ENCODE measurements at regions not wholly inside any gene's neighbourhood (a gene's known extent, or its start where the extent isn't known, plus 50 kb on each side); places are given as distances from the start of the nearest gene placed in this dataset.

DNA sequence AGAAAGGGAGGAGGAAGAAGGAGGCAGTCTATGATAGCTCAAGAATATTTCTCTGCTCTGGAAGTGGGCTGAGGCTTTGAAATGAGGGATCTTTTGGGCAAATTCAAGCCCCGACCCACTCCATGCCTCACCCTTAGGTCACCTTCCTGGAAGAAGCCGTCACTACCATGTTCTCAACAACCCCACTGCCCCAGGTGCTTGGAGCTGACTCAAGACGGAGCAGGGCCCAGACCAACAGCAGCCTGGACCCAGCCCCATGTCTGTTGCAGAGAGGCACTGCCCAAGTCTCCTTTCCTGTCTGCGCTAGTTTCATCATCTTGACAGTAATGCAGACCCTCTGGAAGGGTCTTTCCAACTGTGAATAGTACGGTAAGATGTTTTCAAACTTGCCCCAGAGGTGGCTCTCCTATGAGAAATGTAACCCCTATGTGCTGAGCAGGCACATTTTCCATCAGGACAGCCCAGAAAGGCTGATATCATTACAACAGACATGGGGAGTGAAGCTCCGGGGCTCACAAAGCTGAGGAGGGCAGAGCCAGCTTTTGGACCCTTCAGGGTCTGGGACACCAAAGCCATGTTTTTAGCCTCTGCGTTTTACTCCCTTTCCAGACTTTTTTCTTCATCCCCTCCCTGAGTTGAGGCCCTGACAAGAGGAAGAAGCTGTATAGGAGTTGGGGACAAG lies 128.2 kb upstream of the LARP1 start (continued):
- TF ChIP-seq, protein P1, sequence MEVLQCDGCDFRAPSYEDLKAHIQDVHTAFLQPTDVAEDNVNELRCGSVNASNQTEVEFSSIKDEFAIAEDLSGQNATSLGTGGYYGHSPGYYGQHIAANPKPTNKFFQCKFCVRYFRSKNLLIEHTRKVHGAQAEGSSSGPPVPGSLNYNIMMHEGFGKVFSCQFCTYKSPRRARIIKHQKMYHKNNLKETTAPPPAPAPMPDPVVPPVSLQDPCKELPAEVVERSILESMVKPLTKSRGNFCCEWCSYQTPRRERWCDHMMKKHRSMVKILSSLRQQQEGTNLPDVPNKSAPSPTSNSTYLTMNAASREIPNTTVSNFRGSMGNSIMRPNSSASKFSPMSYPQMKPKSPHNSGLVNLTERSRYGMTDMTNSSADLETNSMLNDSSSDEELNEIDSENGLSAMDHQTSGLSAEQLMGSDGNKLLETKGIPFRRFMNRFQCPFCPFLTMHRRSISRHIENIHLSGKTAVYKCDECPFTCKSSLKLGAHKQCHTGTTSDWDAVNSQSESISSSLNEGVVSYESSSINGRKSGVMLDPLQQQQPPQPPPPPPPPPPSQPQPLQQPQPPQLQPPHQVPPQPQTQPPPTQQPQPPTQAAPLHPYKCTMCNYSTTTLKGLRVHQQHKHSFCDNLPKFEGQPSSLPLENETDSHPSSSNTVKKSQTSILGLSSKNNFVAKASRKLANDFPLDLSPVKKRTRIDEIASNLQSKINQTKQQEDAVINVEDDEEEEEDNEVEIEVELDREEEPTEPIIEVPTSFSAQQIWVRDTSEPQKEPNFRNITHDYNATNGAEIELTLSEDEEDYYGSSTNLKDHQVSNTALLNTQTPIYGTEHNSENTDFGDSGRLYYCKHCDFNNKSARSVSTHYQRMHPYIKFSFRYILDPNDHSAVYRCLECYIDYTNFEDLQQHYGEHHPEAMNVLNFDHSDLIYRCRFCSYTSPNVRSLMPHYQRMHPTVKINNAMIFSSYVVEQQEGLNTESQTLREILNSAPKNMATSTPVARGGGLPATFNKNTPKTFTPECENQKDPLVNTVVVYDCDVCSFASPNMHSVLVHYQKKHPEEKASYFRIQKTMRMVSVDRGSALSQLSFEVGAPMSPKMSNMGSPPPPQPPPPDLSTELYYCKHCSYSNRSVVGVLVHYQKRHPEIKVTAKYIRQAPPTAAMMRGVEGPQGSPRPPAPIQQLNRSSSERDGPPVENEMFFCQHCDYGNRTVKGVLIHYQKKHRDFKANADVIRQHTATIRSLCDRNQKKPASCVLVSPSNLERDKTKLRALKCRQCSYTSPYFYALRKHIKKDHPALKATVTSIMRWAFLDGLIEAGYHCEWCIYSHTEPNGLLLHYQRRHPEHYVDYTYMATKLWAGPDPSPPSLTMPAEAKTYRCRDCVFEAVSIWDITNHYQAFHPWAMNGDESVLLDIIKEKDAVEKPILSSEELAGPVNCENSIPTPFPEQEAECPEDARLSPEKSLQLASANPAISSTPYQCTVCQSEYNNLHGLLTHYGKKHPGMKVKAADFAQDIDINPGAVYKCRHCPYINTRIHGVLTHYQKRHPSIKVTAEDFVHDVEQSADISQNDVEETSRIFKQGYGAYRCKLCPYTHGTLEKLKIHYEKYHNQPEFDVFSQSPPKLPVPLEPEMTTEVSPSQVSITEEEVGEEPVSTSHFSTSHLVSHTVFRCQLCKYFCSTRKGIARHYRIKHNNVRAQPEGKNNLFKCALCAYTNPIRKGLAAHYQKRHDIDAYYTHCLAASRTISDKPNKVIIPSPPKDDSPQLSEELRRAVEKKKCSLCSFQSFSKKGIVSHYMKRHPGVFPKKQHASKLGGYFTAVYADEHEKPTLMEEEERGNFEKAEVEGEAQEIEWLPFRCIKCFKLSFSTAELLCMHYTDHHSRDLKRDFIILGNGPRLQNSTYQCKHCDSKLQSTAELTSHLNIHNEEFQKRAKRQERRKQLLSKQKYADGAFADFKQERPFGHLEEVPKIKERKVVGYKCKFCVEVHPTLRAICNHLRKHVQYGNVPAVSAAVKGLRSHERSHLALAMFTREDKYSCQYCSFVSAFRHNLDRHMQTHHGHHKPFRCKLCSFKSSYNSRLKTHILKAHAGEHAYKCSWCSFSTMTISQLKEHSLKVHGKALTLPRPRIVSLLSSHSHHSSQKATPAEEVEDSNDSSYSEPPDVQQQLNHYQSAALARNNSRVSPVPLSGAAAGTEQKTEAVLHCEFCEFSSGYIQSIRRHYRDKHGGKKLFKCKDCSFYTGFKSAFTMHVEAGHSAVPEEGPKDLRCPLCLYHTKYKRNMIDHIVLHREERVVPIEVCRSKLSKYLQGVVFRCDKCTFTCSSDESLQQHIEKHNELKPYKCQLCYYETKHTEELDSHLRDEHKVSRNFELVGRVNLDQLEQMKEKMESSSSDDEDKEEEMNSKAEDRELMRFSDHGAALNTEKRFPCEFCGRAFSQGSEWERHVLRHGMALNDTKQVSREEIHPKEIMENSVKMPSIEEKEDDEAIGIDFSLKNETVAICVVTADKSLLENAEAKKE (CRISPR knock-in tag; IDR thresholded peaks at IDR 0.05), result no peak
- no peak for TF ChIP-seq STAT1 (IDR thresholded peaks at IDR 0.05; ENCODE audit: unreplicated experiment)
- TF ChIP-seq, protein P2, sequence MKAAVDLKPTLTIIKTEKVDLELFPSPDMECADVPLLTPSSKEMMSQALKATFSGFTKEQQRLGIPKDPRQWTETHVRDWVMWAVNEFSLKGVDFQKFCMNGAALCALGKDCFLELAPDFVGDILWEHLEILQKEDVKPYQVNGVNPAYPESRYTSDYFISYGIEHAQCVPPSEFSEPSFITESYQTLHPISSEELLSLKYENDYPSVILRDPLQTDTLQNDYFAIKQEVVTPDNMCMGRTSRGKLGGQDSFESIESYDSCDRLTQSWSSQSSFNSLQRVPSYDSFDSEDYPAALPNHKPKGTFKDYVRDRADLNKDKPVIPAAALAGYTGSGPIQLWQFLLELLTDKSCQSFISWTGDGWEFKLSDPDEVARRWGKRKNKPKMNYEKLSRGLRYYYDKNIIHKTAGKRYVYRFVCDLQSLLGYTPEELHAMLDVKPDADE (IDR thresholded peaks at IDR 0.05), result no peak
- TF ChIP-seq CREB1 (CRISPR knock-in tag; IDR thresholded peaks at IDR 0.05; ENCODE audit: low read depth), result no peak
- no peak for TF ChIP-seq NANOG (IDR thresholded peaks at IDR 0.05; ENCODE audit: borderline replicate concordance)
- no peak for TF ChIP-seq JUNB (IDR thresholded peaks at IDR 0.05; ENCODE audit: unreplicated experiment)

DNA sequence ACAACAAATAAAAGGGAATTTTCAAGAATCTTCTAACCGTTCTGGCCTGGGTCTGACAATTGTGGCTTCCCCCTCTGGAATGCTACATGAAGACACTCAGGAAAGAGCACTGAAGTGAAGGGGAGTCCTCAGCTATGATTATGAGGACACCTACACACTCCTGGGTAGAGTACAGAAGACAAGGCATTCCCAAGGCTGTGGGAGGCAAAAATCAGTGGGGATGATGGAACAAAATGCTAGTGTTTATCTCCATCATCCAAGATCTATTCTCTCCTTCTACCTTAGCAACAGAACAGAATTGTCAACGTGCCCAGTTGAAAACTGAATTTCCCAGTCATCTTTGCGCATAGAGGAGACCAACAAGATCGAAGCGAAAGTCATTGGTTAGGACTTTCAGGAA lies 130.1 kb upstream of the LARP1 start:
- Histone ChIP-seq H3K4me3 (no peak overlapping the region), H3K4me1 (ENCODE audit: insufficient read depth) (no peaks in the 10 kb centered on the region), H3F3A (replicated peaks; ENCODE audit: low read depth) (no peaks in the 10 kb centered on the region), H2AFZ (no peak overlapping the region), H3K27me3 (ENCODE audit: insufficient read depth) (no peaks in the 10 kb centered on the region), H3K27ac (ENCODE audit: low read depth) (no peak overlapping the region), H4K20me1 (replicated peaks; ENCODE audit: insufficient read depth) (no peaks in the 10 kb centered on the region), H3K36me3 (ENCODE audit: insufficient read depth) (no peaks in the 10 kb centered on the region), H3K4me2 (no peak overlapping the region), H3K9me2 (ENCODE audit: insufficient read depth) (no peaks in the 10 kb centered on the region), H3K79me2 (replicated peaks; ENCODE audit: insufficient read depth) (no peaks in the 10 kb centered on the region)
- Mint-ChIP-seq H3K4me1 (no peaks in the 10 kb centered on the region), H3K4me3 (no peak overlapping the region), H3K27me3 (ENCODE audit: insufficient read depth, low read depth, poor library complexity) (peaks cover 8% of the 10 kb centered on the region), H3K27ac (no peak overlapping the region), H3K9me3 (no peaks in the 10 kb centered on the region), H3K36me3 (ENCODE audit: low read depth) (no peaks in the 10 kb centered on the region)
- no peak for DNase-seq (ENCODE audit: low spot score)
- no peak for ATAC-seq
- TF ChIP-seq POLR2AphosphoS5 (IDR thresholded peaks at IDR 0.05; ENCODE audit: low read depth) (no peak), ZNF331 (CRISPR knock-in tag; IDR thresholded peaks at IDR 0.05; ENCODE audit: low read depth) (no peak)
- TF ChIP-seq, protein P3, sequence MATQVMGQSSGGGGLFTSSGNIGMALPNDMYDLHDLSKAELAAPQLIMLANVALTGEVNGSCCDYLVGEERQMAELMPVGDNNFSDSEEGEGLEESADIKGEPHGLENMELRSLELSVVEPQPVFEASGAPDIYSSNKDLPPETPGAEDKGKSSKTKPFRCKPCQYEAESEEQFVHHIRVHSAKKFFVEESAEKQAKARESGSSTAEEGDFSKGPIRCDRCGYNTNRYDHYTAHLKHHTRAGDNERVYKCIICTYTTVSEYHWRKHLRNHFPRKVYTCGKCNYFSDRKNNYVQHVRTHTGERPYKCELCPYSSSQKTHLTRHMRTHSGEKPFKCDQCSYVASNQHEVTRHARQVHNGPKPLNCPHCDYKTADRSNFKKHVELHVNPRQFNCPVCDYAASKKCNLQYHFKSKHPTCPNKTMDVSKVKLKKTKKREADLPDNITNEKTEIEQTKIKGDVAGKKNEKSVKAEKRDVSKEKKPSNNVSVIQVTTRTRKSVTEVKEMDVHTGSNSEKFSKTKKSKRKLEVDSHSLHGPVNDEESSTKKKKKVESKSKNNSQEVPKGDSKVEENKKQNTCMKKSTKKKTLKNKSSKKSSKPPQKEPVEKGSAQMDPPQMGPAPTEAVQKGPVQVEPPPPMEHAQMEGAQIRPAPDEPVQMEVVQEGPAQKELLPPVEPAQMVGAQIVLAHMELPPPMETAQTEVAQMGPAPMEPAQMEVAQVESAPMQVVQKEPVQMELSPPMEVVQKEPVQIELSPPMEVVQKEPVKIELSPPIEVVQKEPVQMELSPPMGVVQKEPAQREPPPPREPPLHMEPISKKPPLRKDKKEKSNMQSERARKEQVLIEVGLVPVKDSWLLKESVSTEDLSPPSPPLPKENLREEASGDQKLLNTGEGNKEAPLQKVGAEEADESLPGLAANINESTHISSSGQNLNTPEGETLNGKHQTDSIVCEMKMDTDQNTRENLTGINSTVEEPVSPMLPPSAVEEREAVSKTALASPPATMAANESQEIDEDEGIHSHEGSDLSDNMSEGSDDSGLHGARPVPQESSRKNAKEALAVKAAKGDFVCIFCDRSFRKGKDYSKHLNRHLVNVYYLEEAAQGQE (IDR thresholded peaks at IDR 0.05; ENCODE audit: unreplicated experiment), result no peak
- TF ChIP-seq, protein P4, sequence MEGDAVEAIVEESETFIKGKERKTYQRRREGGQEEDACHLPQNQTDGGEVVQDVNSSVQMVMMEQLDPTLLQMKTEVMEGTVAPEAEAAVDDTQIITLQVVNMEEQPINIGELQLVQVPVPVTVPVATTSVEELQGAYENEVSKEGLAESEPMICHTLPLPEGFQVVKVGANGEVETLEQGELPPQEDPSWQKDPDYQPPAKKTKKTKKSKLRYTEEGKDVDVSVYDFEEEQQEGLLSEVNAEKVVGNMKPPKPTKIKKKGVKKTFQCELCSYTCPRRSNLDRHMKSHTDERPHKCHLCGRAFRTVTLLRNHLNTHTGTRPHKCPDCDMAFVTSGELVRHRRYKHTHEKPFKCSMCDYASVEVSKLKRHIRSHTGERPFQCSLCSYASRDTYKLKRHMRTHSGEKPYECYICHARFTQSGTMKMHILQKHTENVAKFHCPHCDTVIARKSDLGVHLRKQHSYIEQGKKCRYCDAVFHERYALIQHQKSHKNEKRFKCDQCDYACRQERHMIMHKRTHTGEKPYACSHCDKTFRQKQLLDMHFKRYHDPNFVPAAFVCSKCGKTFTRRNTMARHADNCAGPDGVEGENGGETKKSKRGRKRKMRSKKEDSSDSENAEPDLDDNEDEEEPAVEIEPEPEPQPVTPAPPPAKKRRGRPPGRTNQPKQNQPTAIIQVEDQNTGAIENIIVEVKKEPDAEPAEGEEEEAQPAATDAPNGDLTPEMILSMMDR (conservative IDR thresholded peaks at IDR 0.05; ENCODE audit: low read depth in 2 of 2), result no peak
